HCT116 (cell line): ENCODE measurements at regions not wholly inside any gene's neighbourhood (a gene's known extent, or its start where the extent isn't known, plus 50 kb on each side); places are given as distances from the start of the nearest gene placed in this dataset.
"Not testable (repeated sequence)": the region's sequence is repeated elsewhere in the genome, so short reads cannot be mapped to it uniquely, and the experiment has no call there.

Source experiments
- ATAC-seq: fragments of 200-7000 bp; cut with Tn5 transposase; 2 replicates; pipeline ENCODE4 v1.9.1; 2020; ENCODE audit warnings: mild to moderate bottlenecking, moderate library complexity
- BruUV-seq: library from RNA; stranded (reverse); fragments of 400-500 nt; replicated peaks from 2 replicates; lab custom pipeline; 2021; lab: Mats Ljungman, UMichigan
- CTCF ChIA-PET: fragments of 300-600 bp; sonication (Branson Sonifier 250); formaldehyde crosslinking; loops from one replicate; lab custom pipeline; 2021; ENCODE audit warnings: antibody characterized with exemption; lab: Charles Lee
- POLR2A ChIA-PET: fragments of 300-600, 350-600 bp; sonication (Branson Sonifier 250); formaldehyde crosslinking; loops from one replicate; lab custom pipeline; 2021; ENCODE audit warnings: antibody characterized with exemption; lab: Charles Lee
- RAD21 ChIA-PET, 2 experiments: fragments of 300-600 bp; sonication (Branson Sonifier 250); formaldehyde crosslinking; loops; one replicate each; lab custom pipeline; 2023; ENCODE audit warnings: low total read pairs in 2 of 2; ENCODE audit not compliant: uncharacterized antibody in 2 of 2, unreplicated experiment in 2 of 2, low non-redundant PET in 1 of 2; lab: Charles Lee
- DNase-seq: peaks from one replicate; pipeline ENCODE4 v3.0.0-alpha.2; 2010; ENCODE audit warnings: low read depth, low spot score
- H2AFZ ChIP-seq: fragments of 200-600 bp; shearing (Covaris generic), sonication (generic); 2 replicates; pipeline ENCODE4 v1.6.1; 2017; ENCODE audit warnings: low read depth, mixed run types, mixed read lengths, antibody characterized with exemption, low read length; ENCODE audit not compliant: poor library complexity, severe bottlenecking
- H3K27ac ChIP-seq: 2 replicates; pipeline ENCODE4 v1.5.1; 2012; ENCODE audit warnings: low read depth, low read length
- H3K27me3 ChIP-seq: fragments of 200-600 bp; sonication (generic); 2 replicates; pipeline ENCODE4 v1.6.1; 2016; ENCODE audit warnings: mixed run types, low read length, mixed read lengths; ENCODE audit not compliant: insufficient read depth
- H3K36me3 ChIP-seq, 2 experiments: fragments of 200-500 bp in 1 of 2; fragments of 200-600 bp in 1 of 2; sonication (Bioruptor generic) in 1 of 2; sonication (generic) in 1 of 2; 2 replicates each; pipeline versions ENCODE4 v1.5.1 to v1.6.1; 2014 to 2016; ENCODE audit warnings: low read length in 2 of 2, inconsistent platforms in 1 of 2, mixed read lengths in 1 of 2, mixed run types in 1 of 2; ENCODE audit not compliant: insufficient read depth in 2 of 2, control insufficient read depth in 1 of 2
- H3K4me1 ChIP-seq, 2 experiments: fragments of 200-600 bp in 1 of 2; sonication (generic) in 1 of 2; 2 replicates each; pipeline versions ENCODE4 v1.5.1 to v1.6.1; 2012 to 2017; ENCODE audit warnings: low read length in 2 of 2, inconsistent platforms in 1 of 2, mild to moderate bottlenecking in 1 of 2, mixed read lengths in 1 of 2, mixed run types in 1 of 2, moderate library complexity in 1 of 2; ENCODE audit not compliant: insufficient read depth in 2 of 2, control insufficient read depth in 1 of 2
- H3K4me2 ChIP-seq: fragments of 200-600 bp; sonication (generic); 2 replicates; pipeline ENCODE4 v1.6.1; 2017; ENCODE audit warnings: mixed run types, low read length, mixed read lengths
- H3K4me3 ChIP-seq, 2 experiments: fragments of 200-600 bp in 1 of 2; sonication (generic) in 1 of 2; replicated peaks in 1 of 2; 2 replicates each; pipeline ENCODE4 v1.5.1; 2011 to 2016; ENCODE audit warnings: low read length in 2 of 2, control low read depth in 1 of 2, low read depth in 1 of 2, mild to moderate bottlenecking in 1 of 2, mixed read lengths in 1 of 2, mixed run types in 1 of 2
- H3K79me2 ChIP-seq: fragments of 200-600 bp; sonication (generic); 2 replicates; pipeline ENCODE4 v1.6.1; 2017; ENCODE audit warnings: mild to moderate bottlenecking, mixed run types, low read length, moderate library complexity, mixed read lengths; ENCODE audit not compliant: insufficient read depth
- H3K9ac ChIP-seq: fragments of 200-600 bp; sonication (generic); 2 replicates; pipeline ENCODE4 v1.6.1; 2016; ENCODE audit warnings: low read length, mixed read lengths
- H3K9me2 ChIP-seq: fragments of 200-600 bp; sonication (generic), shearing (Covaris generic); 2 replicates; pipeline ENCODE4 v1.6.1; 2017; ENCODE audit warnings: mixed run types, mild to moderate bottlenecking, moderate library complexity; ENCODE audit not compliant: insufficient read depth
- H3K9me3 ChIP-seq, 2 experiments: fragments of 200-500 bp in 1 of 2; fragments of 200-600 bp in 1 of 2; sonication (Bioruptor generic) in 1 of 2; sonication (generic) in 1 of 2; 2 replicates each; pipeline ENCODE4 v1.6.1; 2014 to 2017; ENCODE audit warnings: low read length in 2 of 2, mixed read lengths in 2 of 2, inconsistent platforms in 1 of 2, low read depth in 1 of 2, mild to moderate bottlenecking in 1 of 2, mixed run types in 1 of 2, moderate library complexity in 1 of 2; ENCODE audit not compliant: control insufficient read depth in 1 of 2, insufficient read depth in 1 of 2
- H4K20me1 ChIP-seq: fragments of 200-600 bp; sonication (generic), shearing (Covaris generic); 2 replicates; pipeline ENCODE4 v1.6.1; 2017; ENCODE audit warnings: mixed run types, mild to moderate bottlenecking, moderate library complexity; ENCODE audit not compliant: insufficient read depth
- CEBPB ChIP-seq: IDR thresholded peaks from 2 replicates; pipeline ENCODE4 v1.6.1; 2012; ENCODE audit warnings: low read depth
- EGR1 ChIP-seq: IDR thresholded peaks from 2 replicates; pipeline ENCODE4 v1.6.1; 2012; ENCODE audit warnings: low read depth
- EZH2 ChIP-seq: fragments of 200-600 bp; sonication (generic); IDR thresholded peaks from 2 replicates; pipeline ENCODE4 v1.6.1; 2017; ENCODE audit warnings: antibody characterized with exemption, mixed run types
- POLR2AphosphoS5 ChIP-seq: IDR thresholded peaks from 2 replicates; pipeline ENCODE4 v1.6.1; 2011; ENCODE audit warnings: mild to moderate bottlenecking, low read depth, low read length, moderate library complexity
- SP1 ChIP-seq: IDR thresholded peaks from 2 replicates; pipeline ENCODE4 v1.6.1; 2012; ENCODE audit warnings: low read depth
- SRF ChIP-seq: IDR thresholded peaks from 2 replicates; pipeline ENCODE4 v1.6.1; 2012; ENCODE audit warnings: low read depth
- TCF7L2 ChIP-seq: IDR thresholded peaks from 2 replicates; pipeline ENCODE4 v1.7.0; 2011; ENCODE audit warnings: borderline replicate concordance, inconsistent platforms; ENCODE audit not compliant: insufficient read depth, insufficient read length; ENCODE audit errors: extremely low read depth
- ZFX ChIP-seq: fragments of 450-650 bp; IDR thresholded peaks from 2 replicates; pipeline ENCODE4 v1.6.1; 2017
- ZNF274 ChIP-seq: fragments of 200-500 bp; sonication (Bioruptor generic); IDR thresholded peaks from 2 replicates; pipeline ENCODE4 v1.6.1; 2014; ENCODE audit warnings: mild to moderate bottlenecking, low read depth, low read length, inconsistent platforms
- intact Hi-C: fragments of 100-400 bp; cut with micrococcal nuclease; formaldehyde crosslinking; loops from 2 replicates; pipeline ENCODE4 v1.10.0; 2022
- TF ChIP-seq, protein P1 (sequence below), 3 experiments: fragments of 200-600 bp in 1 of 3; sonication (generic) in 1 of 3; IDR thresholded peaks in 2 of 3; conservative IDR thresholded peaks in 1 of 3; 2 replicates each; pipeline ENCODE4 v1.5.1; 2012 to 2017; ENCODE audit warnings: low read depth in 2 of 3, low read length in 2 of 3, antibody characterized with exemption in 1 of 3, borderline replicate concordance in 1 of 3, control low read depth in 1 of 3, mild to moderate bottlenecking in 1 of 3, mixed read lengths in 1 of 3, mixed run types in 1 of 3, moderate library complexity in 1 of 3; ENCODE audit not compliant: insufficient read depth in 1 of 3
- TF ChIP-seq, protein P2 (sequence below): IDR thresholded peaks from 2 replicates; pipeline ENCODE4 v1.6.1; 2012; ENCODE audit warnings: low read depth
- TF ChIP-seq, protein P3 (sequence below): IDR thresholded peaks from 2 replicates; pipeline ENCODE4 v1.6.1; 2011; ENCODE audit warnings: mild to moderate bottlenecking, low read length, moderate library complexity; ENCODE audit not compliant: insufficient replicate concordance; ENCODE audit errors: extremely low read depth
- TF ChIP-seq, protein P4 (sequence below): IDR thresholded peaks from 2 replicates; pipeline ENCODE4 v1.6.1; 2012

DNA sequence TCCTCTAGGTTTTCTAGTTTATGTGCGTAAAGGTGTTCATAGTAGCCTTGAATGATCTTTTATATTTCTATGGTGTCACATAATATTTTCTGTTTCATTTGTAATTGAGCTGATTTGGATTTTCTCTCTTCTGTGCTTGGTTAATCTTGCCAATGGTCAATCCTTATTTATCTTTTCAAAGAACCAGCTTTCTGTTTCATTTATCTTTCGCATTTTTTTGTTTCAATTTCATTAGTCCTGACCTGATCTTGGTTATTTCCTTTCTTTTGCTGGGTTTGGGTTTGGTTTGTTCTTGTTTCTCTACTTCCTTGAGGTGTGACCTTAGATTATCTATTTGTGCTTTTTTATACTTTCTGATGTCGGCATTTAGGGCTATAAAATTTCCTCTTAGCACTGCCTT is 304.4 kb upstream of the CHRM3 start:
- intact Hi-C loops, RAD21 ChIA-PET, BruUV-seq, H3K27me3 ChIP-seq, CTCF ChIA-PET, H4K20me1 ChIP-seq, H3K4me2 ChIP-seq, H3K4me1 ChIP-seq, H2AFZ ChIP-seq, H3K27ac ChIP-seq, H3K36me3 ChIP-seq, DNase-seq, H3K4me3 ChIP-seq, ATAC-seq, H3K79me2 ChIP-seq, POLR2A ChIA-PET, H3K9me2 ChIP-seq, H3K9ac ChIP-seq: not testable (repeated sequence)
- H3K9me3 ChIP-seq = peaks cover 5 to 23% of the 10 kb centered on the region in 2 experiments; a peak in 2 of 4 replicates

DNA sequence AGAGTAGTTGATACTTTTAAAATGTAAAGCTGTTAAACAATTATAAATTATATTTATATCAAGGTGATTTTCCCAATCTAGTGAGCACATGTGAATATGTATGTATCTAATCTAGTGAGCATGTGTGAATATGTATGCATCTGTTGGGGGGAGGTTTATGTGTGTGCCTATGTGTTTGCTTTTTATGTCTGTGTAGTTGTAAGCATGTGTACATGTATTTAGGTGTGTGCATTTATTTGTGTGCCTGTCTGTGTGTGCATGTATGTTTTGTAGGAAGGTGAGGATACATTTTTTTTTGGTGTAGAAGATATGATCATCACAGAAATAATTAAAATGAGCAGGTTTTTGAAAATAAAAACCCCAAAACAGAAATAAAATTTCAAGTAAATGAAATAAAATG is 318.9 kb upstream of the CHRM3 start:
- intact Hi-C loops = no loop called here
- Histone ChIP-seq H3K9me3 (peaks cover 5 to 11% of the 10 kb centered on the region in 2 experiments; a peak in 3 of 4 replicates), H4K20me1 (no peaks in the 10 kb centered on the region), H3K9me2 (no peaks in the 10 kb centered on the region), H3K36me3 (no peaks in the 10 kb centered on the region), H3K79me2 (no peaks in the 10 kb centered on the region), H2AFZ (no peak overlapping the region), H3K27ac (no peak overlapping the region), H3K27me3 (no peaks in the 10 kb centered on the region), H3K4me3 (no peak overlapping the region), H3K4me1 (no peaks in the 10 kb centered on the region), H3K4me2 (no peak overlapping the region), H3K9ac (no peak overlapping the region)
- no peak for ATAC-seq
- ChIA-PET CTCF (no interaction called here), POLR2A (no interaction called here), RAD21 (no interaction called here)
- BruUV-seq = no TSS peak
- TF ChIP-seq ZNF274 (no peak), EGR1 (no peak), SP1 (no peak), POLR2AphosphoS5 (no peak), ZFX (no peak), CEBPB (no peak), SRF (no peak), TCF7L2 (no peak), EZH2 (no peak)
- TF ChIP-seq, protein P1, sequence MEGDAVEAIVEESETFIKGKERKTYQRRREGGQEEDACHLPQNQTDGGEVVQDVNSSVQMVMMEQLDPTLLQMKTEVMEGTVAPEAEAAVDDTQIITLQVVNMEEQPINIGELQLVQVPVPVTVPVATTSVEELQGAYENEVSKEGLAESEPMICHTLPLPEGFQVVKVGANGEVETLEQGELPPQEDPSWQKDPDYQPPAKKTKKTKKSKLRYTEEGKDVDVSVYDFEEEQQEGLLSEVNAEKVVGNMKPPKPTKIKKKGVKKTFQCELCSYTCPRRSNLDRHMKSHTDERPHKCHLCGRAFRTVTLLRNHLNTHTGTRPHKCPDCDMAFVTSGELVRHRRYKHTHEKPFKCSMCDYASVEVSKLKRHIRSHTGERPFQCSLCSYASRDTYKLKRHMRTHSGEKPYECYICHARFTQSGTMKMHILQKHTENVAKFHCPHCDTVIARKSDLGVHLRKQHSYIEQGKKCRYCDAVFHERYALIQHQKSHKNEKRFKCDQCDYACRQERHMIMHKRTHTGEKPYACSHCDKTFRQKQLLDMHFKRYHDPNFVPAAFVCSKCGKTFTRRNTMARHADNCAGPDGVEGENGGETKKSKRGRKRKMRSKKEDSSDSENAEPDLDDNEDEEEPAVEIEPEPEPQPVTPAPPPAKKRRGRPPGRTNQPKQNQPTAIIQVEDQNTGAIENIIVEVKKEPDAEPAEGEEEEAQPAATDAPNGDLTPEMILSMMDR (IDR thresholded peaks at IDR 0.05 in 2 of 3, conservative IDR thresholded peaks at IDR 0.05 in 1 of 3; ENCODE audit: borderline replicate concordance in 1 of 3, insufficient read depth in 1 of 3, low read depth in 2 of 3, low read length in 2 of 3) = no peak
- TF ChIP-seq, protein P2, sequence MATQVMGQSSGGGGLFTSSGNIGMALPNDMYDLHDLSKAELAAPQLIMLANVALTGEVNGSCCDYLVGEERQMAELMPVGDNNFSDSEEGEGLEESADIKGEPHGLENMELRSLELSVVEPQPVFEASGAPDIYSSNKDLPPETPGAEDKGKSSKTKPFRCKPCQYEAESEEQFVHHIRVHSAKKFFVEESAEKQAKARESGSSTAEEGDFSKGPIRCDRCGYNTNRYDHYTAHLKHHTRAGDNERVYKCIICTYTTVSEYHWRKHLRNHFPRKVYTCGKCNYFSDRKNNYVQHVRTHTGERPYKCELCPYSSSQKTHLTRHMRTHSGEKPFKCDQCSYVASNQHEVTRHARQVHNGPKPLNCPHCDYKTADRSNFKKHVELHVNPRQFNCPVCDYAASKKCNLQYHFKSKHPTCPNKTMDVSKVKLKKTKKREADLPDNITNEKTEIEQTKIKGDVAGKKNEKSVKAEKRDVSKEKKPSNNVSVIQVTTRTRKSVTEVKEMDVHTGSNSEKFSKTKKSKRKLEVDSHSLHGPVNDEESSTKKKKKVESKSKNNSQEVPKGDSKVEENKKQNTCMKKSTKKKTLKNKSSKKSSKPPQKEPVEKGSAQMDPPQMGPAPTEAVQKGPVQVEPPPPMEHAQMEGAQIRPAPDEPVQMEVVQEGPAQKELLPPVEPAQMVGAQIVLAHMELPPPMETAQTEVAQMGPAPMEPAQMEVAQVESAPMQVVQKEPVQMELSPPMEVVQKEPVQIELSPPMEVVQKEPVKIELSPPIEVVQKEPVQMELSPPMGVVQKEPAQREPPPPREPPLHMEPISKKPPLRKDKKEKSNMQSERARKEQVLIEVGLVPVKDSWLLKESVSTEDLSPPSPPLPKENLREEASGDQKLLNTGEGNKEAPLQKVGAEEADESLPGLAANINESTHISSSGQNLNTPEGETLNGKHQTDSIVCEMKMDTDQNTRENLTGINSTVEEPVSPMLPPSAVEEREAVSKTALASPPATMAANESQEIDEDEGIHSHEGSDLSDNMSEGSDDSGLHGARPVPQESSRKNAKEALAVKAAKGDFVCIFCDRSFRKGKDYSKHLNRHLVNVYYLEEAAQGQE = no peak
- TF ChIP-seq, protein P3, sequence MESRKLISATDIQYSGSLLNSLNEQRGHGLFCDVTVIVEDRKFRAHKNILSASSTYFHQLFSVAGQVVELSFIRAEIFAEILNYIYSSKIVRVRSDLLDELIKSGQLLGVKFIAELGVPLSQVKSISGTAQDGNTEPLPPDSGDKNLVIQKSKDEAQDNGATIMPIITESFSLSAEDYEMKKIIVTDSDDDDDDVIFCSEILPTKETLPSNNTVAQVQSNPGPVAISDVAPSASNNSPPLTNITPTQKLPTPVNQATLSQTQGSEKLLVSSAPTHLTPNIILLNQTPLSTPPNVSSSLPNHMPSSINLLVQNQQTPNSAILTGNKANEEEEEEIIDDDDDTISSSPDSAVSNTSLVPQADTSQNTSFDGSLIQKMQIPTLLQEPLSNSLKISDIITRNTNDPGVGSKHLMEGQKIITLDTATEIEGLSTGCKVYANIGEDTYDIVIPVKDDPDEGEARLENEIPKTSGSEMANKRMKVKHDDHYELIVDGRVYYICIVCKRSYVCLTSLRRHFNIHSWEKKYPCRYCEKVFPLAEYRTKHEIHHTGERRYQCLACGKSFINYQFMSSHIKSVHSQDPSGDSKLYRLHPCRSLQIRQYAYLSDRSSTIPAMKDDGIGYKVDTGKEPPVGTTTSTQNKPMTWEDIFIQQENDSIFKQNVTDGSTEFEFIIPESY = no peak
- TF ChIP-seq, protein P4, sequence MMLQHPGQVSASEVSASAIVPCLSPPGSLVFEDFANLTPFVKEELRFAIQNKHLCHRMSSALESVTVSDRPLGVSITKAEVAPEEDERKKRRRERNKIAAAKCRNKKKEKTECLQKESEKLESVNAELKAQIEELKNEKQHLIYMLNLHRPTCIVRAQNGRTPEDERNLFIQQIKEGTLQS = no peak
- no peak for DNase-seq
